Stimulated activated CD4-positive, alpha-beta T cell treated with anti-CD3 and anti-CD28 coated beads, Interleukin-4, amount 100 ng/mL, for 48 hours (primary cell): ENCODE measurements at regions not wholly inside any gene's neighbourhood (a gene's known extent, or its start where the extent isn't known, plus 50 kb on each side); places are given as distances from the start of the nearest gene placed in this dataset.
"Not testable (repeated sequence)": the region's sequence is repeated elsewhere in the genome, so short reads cannot be mapped to it uniquely, and the experiment has no call there.

Experiments used
- DNase-seq, 2 donors: peaks; one replicate each; pipeline ENCODE4 v3.0.0-alpha.2; 2020; ENCODE audit warnings: low read depth in 2 of 2

DNA sequence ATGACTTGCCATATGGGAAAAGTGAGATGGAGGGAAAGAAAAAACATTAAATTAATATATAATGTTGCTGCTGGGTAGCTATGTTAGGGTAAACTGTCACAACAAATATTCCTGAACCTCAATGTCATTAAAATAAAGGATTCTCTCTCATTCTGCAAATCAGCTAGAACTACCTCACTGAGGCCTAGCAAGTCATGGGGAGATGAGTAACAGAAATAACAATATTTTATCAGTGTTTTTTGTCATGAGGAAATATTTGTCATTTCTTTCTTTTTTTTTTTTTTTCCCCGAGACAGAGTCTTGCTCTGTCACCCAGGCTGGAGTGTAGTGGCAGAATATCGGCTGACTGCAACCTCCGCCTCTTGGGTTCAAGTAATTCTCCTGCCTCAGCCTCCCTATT is 1282.3 kb upstream of the NRXN1 start:
- DNase-seq, result no peak

- no peak for DNase-seq
These were observed 1280.6 kb upstream of the NRXN1 start for GRCh38 chr2:52312486-52312885.

GRCh38 chr2:52311862-52312261 is 1279.9 kb upstream of the NRXN1 start:
- no peak for DNase-seq

DNA sequence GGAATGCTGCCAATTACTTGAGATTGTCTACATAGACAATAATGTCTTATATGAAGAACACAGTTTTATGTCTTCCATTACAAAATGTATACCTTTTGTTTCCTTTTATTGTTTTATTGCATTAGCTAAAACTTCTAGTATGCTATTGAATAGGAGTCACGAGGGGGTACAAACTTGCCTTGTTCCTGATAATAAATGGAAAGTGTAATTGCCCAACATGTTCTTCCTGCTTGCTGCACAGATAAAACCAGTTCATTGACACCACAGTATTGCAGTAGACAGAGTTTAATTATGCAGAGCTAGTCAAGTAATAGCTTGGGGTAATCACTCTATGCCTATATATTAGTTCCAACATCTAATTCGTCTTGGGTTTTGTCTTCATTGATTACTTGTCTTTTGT is 1276.2 kb upstream of the NRXN1 start:
- no peak for DNase-seq

DNA sequence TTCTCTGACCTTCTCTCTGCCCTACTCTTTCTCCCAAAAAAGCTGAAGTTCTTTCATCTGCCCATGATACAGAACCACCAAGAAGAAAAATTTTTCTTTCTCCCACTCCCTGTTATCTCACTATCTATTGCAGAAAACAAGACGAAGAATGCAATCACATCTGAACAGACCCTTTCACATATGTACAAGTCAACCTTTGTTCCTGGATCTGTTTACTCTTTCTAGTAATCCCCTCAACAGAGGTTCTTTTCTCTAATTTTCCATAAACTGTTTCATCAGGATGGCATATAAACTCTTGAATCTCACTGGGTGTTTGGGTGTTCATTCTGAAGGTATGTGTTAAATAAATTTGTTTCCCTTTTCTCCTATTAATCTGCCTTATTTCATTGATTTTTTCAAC is 1262.7 kb upstream of the NRXN1 start:
- no peak for DNase-seq

DNA sequence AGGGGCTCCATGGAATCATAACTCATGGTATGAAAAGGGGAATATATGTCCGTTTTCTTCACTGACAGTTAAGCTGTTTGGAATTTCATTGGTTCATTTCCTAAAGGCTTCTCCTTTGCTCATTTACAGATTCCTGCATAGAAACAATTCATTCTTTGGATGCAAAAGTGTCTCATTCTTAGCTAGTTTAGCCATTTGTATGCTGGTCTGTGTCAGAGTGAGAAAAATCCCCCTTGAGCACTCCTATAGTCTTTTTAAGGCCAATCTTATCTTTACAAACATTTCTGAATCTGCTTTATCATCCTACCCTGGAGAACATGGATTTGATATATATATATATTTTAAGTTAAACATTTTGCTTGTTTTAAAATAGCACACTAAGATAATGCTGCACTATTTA is 1260.9 kb upstream of the NRXN1 start:
- no peak for DNase-seq

DNA sequence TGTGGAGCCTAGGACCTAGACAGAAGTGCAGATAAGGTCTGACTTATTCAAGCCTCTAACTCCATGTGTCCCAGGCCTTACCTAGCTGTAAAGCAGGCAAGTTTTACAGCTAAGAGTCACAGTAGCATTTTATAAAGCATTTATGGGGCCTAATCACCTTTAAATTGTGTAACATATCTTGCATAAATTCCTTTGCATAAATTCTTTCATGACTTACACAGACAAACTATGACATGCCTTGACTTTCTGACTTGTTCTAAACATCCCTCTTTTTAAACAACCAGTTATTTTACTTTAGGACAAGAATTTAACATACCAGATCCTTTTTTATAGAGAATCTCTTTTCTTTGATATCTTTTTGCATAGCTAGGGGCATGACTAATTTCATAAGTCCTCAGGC is 1257.8 kb upstream of the NRXN1 start:
- DNase-seq, result no peak

DNA sequence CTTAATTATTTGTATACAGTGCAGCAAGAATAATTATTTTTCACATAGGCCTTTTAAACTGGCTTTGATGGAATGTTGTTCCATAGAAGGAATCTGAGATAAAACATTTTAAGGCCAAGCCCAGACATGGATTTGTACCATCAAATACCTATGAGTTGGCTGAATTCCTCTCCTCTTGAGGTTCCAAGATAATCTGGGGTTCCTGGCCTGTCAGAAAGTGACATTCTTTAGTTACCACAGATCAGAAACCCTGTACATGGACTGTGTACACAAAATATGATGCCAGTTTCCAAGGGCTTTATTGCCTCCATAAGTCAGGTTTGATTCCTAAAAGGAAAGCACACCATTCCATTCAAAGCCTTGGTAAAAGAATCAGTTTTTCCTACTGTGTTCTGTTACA is 1256.7 kb upstream of the NRXN1 start:
- DNase-seq, result no peak

DNA sequence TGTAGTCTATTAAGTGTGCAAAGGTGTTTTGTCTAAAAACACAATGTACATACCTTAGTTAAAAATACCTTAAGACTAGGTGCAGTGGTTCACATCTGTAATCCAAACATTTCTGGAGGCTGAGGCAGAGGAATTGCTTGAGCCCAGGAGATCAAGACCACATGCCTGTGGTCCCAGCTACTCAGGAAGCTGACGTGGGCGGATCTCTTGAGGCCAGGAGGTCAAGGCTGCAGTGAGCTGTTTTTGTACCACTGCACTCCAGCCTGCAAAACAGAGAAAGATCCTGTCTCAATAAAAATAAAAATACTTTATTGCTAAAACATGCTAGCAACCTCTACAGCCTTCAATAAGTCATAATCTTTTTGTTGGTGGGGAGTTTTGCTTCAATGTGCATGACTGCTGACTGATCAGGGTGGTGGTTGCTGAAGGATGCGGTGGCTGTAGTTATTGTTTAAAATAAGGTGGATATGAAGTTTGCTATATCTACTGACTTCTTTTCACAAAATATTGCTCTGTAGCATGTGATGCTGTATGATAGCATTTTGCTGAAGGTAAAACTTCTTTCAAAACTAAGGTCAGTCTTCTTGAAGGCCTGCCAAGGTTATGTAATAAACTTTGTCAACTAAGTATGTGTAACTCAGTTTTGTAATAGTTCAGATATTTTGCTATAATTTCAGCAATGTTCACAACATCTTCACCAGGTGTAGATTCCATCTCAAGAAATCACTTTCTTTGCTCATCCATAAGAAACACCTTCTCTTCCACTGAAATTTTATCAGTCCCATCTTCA is 1238.0 kb upstream of the NRXN1 start:
- no peak for DNase-seq

DNA sequence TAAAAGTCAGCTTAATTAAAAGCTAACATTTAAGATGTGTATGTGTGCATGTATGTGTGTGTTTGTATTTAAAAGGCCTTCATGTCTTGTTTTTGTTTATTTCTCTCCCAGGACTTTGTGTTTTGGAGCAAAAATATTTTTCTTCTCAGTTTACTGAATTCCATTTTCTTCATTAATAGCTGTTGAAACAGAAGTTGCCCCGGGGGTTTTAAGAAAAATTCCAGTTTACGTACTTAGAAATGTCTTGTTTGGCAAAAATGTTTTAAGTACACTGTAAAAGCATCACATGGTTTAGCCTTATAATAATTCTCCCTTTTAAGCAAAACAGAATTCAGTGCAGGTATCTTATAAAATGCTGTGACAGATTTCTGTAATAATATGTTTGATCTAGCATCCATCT is 1233.0 kb upstream of the NRXN1 start:
- DNase-seq, result no peak

DNA sequence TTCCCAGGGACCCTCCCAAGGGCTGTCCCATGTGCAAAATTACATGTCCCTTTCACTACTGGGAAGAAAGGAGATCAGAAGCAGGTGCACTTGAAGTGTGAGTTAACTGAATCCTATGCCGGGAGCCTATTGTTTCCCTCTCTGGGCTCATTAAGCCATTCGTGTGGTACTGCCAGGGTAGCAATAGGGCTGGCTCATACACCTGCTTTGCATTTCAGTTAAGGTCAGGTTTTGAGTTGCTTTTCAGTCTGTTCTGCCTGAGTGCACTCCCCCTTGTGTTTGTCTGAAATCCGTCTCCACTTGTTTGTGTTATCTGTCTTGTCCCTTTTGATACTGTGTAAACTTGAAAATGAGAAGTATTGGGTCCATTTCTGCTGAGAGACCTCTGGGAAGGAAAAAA is 1232.6 kb upstream of the NRXN1 start:
- DNase-seq, result no peak

- DNase-seq, result no peak
These were observed 1229.0 kb upstream of the NRXN1 start for GRCh38 chr2:52260904-52261303.

- DNase-seq, result not testable (repeated sequence)
These were observed 1227.0 kb upstream of the NRXN1 start for GRCh38 chr2:52258967-52259366.

- DNase-seq, result no peak
These were observed 1226.1 kb upstream of the NRXN1 start for GRCh38 chr2:52258038-52258437.

DNA sequence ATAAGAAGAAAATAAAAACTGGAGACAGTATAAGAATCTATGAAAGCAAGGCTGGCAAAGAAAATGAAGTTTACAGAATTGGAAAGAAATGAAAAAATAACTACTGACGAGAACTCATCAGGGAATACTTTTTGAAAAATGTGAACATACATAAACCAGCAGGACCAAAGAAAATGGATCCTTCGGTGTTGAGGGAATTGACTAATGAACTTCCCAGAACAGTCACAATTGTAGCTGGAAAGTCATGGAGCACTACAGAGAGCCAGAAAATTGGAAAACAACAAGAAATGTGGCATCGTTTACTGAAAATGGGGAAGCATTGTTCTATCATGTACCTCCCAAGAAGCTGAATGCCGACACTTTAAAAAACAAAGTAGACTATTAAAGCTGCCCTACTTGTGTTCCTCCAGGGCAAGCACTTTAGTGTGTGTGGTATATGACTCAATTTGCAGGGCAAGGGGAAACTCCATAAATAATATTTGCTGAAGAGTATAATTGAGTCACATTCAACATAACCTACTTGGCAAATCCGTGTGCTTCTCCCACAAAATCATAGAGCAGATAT is 1221.6 kb upstream of the NRXN1 start:
- no peak for DNase-seq

GRCh38 chr2:52238782-52239181 is 1206.8 kb upstream of the NRXN1 start:
- no peak for DNase-seq

- DNase-seq, result no peak
These were observed 1190.2 kb upstream of the NRXN1 start for GRCh38 chr2:52222128-52222527.

DNA sequence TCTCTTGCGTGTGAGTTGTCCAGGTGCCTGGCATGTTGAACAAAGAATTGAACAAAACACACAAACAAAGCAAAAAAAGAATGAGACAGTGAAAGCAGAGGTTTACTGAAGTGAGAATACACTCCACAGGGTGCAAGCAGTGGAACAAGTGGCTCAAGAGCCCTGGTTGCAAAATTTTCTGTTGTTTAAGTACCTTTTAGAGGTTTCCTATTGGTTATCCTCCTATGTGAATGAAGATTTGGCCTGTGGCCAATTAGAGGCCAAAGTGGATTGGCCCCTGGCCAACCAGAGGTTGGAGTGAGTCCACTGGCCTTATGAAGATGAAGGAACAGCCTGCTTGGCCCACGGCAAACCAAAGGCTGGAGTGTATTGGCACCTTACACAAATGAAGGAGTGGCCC is 1188.5 kb upstream of the NRXN1 start:
- DNase-seq, result no peak

DNA sequence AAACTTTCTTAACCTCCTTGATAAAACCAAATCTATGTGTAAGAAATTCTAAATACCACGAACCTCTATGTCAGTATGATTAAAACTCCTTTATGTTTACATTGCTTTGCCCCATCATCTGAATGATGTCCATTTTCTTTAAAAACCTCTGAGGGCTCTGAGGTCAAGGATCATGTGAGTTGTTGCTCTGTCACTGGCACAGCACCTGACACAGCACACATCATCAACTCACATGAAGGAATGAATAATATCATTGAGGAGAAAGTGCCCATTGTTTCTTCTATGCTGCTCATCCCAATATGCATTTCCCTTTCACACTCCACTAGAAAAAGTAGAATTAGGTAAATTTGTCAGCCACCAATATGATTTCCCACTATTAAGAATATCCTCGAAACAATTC is 1178.7 kb upstream of the NRXN1 start:
- DNase-seq, result no peak

GRCh38 chr2:52210161-52210560 is 1178.2 kb upstream of the NRXN1 start:
- no peak for DNase-seq

DNA sequence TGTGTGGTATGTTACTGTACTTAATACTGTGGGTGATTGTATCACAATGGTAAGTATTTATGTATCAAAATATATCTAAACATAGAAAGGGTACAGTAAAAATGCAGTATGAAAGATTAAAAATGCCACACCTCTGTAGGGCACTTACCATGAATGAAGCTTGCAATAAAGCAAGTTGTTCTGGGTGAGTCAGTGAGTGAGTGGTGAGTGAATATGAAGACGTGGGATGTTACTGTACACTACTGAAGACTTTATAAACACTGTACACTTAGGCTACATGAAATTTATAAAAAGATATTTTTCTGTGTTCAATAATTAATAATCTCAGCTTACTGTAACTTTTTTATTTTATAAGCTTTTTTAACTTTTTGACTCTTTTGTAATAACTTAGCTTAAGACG is 1162.4 kb upstream of the NRXN1 start:
- DNase-seq, result no peak

DNA sequence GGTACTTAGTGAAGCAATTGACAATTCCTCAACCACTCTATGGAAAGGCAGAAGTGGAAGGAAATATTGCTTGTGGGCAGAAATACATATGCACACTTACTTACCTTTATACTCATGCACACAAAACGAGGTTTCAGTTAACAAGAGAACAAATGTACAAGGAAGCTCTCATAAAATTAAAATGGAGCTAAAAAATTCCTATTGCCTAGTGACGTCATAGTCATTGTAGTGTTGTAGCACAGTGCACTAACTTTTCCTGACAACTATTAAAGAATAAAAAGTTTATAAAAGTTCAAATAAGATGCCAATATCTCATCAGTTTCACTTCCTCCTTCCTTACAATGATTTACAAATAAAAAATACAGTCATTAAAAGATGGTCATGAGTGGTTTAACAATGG is 1161.9 kb upstream of the NRXN1 start:
- DNase-seq, result no peak

- no peak for DNase-seq
These were observed 1160.7 kb upstream of the NRXN1 start for GRCh38 chr2:52192656-52193055.

DNA sequence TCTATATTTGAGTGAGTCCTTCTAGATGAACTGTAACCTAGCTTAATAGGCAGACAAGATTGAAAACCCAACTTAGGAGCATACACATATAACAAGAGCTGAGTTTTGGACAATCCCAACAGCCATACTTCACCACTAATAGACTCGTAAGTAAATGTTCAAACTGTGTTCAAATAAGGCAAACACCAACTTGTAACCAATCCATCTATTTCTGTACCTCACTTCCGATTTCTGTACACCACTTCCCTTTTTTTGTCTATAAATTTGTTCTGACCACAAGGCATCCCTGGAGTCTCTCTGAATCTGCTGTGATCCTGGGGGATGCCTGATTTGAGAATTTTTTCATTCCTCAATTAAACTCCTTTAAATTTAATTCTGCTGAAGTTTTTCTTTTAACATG is 1149.1 kb upstream of the NRXN1 start:
- no peak for DNase-seq
